ENCODE measurements at regions not wholly inside any gene's neighbourhood (a gene's known extent, or its start where the extent isn't known, plus 50 kb on each side); places are given as distances from the start of the nearest gene placed in this dataset.
A peak's percentile ranks its signal among the peaks of the same experiment; 100 is the strongest.

DNA sequence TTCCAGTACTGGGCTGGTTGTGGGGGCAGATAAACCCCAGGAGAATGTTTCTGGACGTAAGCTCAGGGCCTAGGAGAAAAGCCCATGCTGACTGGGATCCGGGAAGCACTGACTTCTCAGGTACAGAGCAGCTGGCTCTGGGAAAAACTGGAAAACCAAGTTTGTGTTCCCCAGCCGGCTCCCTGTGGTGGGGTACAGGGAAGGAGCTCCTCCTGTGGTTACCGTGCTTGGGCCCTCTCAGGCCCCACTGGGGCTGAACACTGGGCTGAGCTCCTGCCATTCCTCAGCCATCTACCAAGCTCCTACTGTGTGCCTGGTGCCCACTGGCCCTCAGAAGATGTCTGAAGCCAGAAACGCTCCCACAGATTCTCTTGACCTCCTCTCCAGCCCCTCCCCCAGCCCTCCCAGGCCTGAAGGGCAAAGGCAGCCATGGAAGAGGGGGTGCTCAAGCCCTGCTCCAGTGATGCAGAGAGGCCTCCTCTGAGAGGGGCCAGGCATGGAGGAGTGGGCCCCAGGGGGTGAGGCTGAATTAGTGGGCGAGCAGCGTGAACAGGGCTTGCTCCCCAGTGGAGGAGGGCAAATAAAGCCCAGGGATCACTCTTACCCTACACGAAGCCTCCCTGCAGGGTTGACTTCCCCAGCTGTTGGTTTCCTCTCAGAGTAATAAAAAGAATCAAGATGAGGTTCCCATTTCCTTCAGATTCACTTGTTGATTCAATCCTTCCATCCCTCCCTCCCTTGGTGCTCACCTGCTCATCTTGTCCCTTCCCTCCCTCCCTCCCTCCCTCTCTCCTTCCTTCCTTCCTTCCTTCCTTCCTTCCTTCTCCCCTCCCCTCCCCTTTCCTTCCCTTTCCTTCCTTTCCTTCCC, 100.0 kb downstream of the VEGFA start:
- Histone ChIP-seq H3K4me1 (ENCODE audit: control insufficient read depth in 3 of 3, insufficient read depth in 3 of 3, low read length in 3 of 3) (peaks cover 2 to 12% (median 2%) of the 10 kb centered on the region in 3 donors), H3K27me3 (ENCODE audit: control insufficient read depth in 3 of 3, insufficient read depth in 3 of 3, low read length in 3 of 3) (peaks cover 0 to 10% (median 0%) of the 10 kb centered on the region in 3 donors), H3K36me3 (ENCODE audit: control insufficient read depth in 3 of 3, insufficient read depth in 3 of 3, low read length in 3 of 3) (no peaks in the 10 kb centered on the region), H3K9me3 (ENCODE audit: control insufficient read depth in 3 of 3, low read length in 3 of 3) (no peaks in the 10 kb centered on the region), H3K4me3 (ENCODE audit: low read length in 3 of 3) (no peak overlapping the region), H3K9ac (ENCODE audit: low read depth in 1 of 3, low read length in 3 of 3) (peak overlapping the region in 1 of 3 donors; percentile 51), H3K27ac (ENCODE audit: low read depth, low read length) (no peak overlapping the region)

- no peak overlapping the region for H3K4me3 ChIP-seq (ENCODE audit: low read length in 3 of 3)
- H3K27me3 ChIP-seq (ENCODE audit: control insufficient read depth in 3 of 3, insufficient read depth in 3 of 3, low read length in 3 of 3): peaks cover 0 to 10% (median 0%) of the 10 kb centered on the region in 3 donors
- peaks cover 2 to 12% (median 2%) of the 10 kb centered on the region in 3 donors for H3K4me1 ChIP-seq (ENCODE audit: control insufficient read depth in 3 of 3, insufficient read depth in 3 of 3, low read length in 3 of 3)
- no peaks in the 10 kb centered on the region for H3K36me3 ChIP-seq (ENCODE audit: control insufficient read depth in 3 of 3, insufficient read depth in 3 of 3, low read length in 3 of 3)
- no peaks in the 10 kb centered on the region for H3K9me3 ChIP-seq (ENCODE audit: control insufficient read depth in 3 of 3, low read length in 3 of 3)
- H3K27ac ChIP-seq (ENCODE audit: low read depth, low read length): no peak overlapping the region
- H3K9ac ChIP-seq (ENCODE audit: low read depth in 1 of 3, low read length in 3 of 3): peak overlapping the region in 1 of 3 donors; percentile 51
Observed at GRCh38 chr6:43869079-43869710, 99.2 kb downstream of the VEGFA start.

GRCh38 chr6:43868467-43868866, 98.5 kb downstream of the VEGFA start:
- no peak overlapping the region for H3K4me3 ChIP-seq (ENCODE audit: low read length in 3 of 3)
- H3K9me3 ChIP-seq (ENCODE audit: control insufficient read depth in 3 of 3, low read length in 3 of 3): no peaks in the 10 kb centered on the region
- H3K4me1 ChIP-seq (ENCODE audit: control insufficient read depth in 3 of 3, insufficient read depth in 3 of 3, low read length in 3 of 3): peaks cover 2 to 12% (median 2%) of the 10 kb centered on the region in 3 donors
- H3K36me3 ChIP-seq (ENCODE audit: control insufficient read depth in 3 of 3, insufficient read depth in 3 of 3, low read length in 3 of 3): no peaks in the 10 kb centered on the region
- H3K27ac ChIP-seq (ENCODE audit: low read depth, low read length): no peak overlapping the region
- H3K9ac ChIP-seq (ENCODE audit: low read depth in 1 of 3, low read length in 3 of 3): no peak overlapping the region
- H3K27me3 ChIP-seq (ENCODE audit: control insufficient read depth in 3 of 3, insufficient read depth in 3 of 3, low read length in 3 of 3): peaks cover 0 to 10% (median 0%) of the 10 kb centered on the region in 3 donors

GRCh38 chr6:43867996-43868395, 98.0 kb downstream of the VEGFA start:
- Histone ChIP-seq H3K27ac (ENCODE audit: low read depth, low read length) (no peak overlapping the region), H3K4me3 (ENCODE audit: low read length in 3 of 3) (no peak overlapping the region), H3K36me3 (ENCODE audit: control insufficient read depth in 3 of 3, insufficient read depth in 3 of 3, low read length in 3 of 3) (no peaks in the 10 kb centered on the region), H3K4me1 (ENCODE audit: control insufficient read depth in 3 of 3, insufficient read depth in 3 of 3, low read length in 3 of 3) (peaks cover 2 to 12% (median 2%) of the 10 kb centered on the region in 3 donors), H3K9me3 (ENCODE audit: control insufficient read depth in 3 of 3, low read length in 3 of 3) (no peaks in the 10 kb centered on the region), H3K27me3 (ENCODE audit: control insufficient read depth in 3 of 3, insufficient read depth in 3 of 3, low read length in 3 of 3) (peaks cover 0 to 10% (median 0%) of the 10 kb centered on the region in 3 donors), H3K9ac (ENCODE audit: low read depth in 1 of 3, low read length in 3 of 3) (no peak overlapping the region)

- H3K27ac ChIP-seq (ENCODE audit: low read depth, low read length): no peak overlapping the region
Observed at GRCh38 chr6:43867246-43867645, 97.2 kb downstream of the VEGFA start.

GRCh38 chr6:43865932-43866645, 96.1 kb downstream of the VEGFA start:
- Histone ChIP-seq H3K9me3 (ENCODE audit: control insufficient read depth in 3 of 3, low read length in 3 of 3) (no peaks in the 10 kb centered on the region), H3K4me1 (ENCODE audit: control insufficient read depth in 3 of 3, insufficient read depth in 3 of 3, low read length in 3 of 3) (peaks cover 2 to 12% (median 2%) of the 10 kb centered on the region in 3 donors), H3K27me3 (ENCODE audit: control insufficient read depth in 3 of 3, insufficient read depth in 3 of 3, low read length in 3 of 3) (peaks cover 0 to 10% (median 0%) of the 10 kb centered on the region in 3 donors)

More at GRCh38 chr6:43867246-43867645, 97.2 kb downstream of the VEGFA start:
- Histone ChIP-seq H3K27me3 (ENCODE audit: control insufficient read depth in 3 of 3, insufficient read depth in 3 of 3, low read length in 3 of 3) (peaks cover 0 to 10% (median 0%) of the 10 kb centered on the region in 3 donors), H3K4me1 (ENCODE audit: control insufficient read depth in 3 of 3, insufficient read depth in 3 of 3, low read length in 3 of 3) (peaks cover 2 to 12% (median 2%) of the 10 kb centered on the region in 3 donors), H3K4me3 (ENCODE audit: low read length in 3 of 3) (no peak overlapping the region), H3K9ac (ENCODE audit: low read depth in 1 of 3, low read length in 3 of 3) (no peak overlapping the region), H3K9me3 (ENCODE audit: control insufficient read depth in 3 of 3, low read length in 3 of 3) (no peaks in the 10 kb centered on the region), H3K36me3 (ENCODE audit: control insufficient read depth in 3 of 3, insufficient read depth in 3 of 3, low read length in 3 of 3) (no peaks in the 10 kb centered on the region)

DNA sequence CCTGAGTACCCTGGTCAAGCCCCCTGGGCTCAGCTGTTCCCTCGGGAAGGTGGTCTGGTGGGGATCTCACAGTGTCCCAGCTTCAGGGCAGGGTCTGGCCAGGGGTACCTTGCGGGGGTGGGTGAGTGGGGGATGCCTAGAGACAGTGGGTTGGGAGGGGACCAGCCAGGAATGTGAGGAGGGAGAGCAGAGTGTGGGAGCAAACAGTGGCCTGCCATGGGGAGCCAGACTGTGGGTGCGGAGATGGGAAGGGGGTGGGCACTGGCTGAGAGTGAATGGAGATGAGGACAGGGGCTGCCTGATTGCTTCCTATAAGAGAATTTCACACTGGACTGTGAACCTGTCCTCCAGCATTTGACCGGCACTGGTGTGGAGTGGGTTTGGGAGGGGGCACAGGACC, 95.1 kb downstream of the VEGFA start:
- Histone ChIP-seq H3K4me3 (ENCODE audit: low read length in 3 of 3) (no peak overlapping the region), H3K27ac (ENCODE audit: low read depth, low read length) (no peak overlapping the region), H3K27me3 (ENCODE audit: control insufficient read depth in 3 of 3, insufficient read depth in 3 of 3, low read length in 3 of 3) (peaks cover 0 to 10% (median 0%) of the 10 kb centered on the region in 3 donors), H3K9ac (ENCODE audit: low read depth in 1 of 3, low read length in 3 of 3) (no peak overlapping the region), H3K9me3 (ENCODE audit: control insufficient read depth in 3 of 3, low read length in 3 of 3) (no peaks in the 10 kb centered on the region), H3K36me3 (ENCODE audit: control insufficient read depth in 3 of 3, insufficient read depth in 3 of 3, low read length in 3 of 3) (no peaks in the 10 kb centered on the region), H3K4me1 (ENCODE audit: control insufficient read depth in 3 of 3, insufficient read depth in 3 of 3, low read length in 3 of 3) (peaks cover 2 to 10% (median 2%) of the 10 kb centered on the region in 3 donors)

More at GRCh38 chr6:43865932-43866645, 96.1 kb downstream of the VEGFA start:
- Histone ChIP-seq H3K36me3 (ENCODE audit: control insufficient read depth in 3 of 3, insufficient read depth in 3 of 3, low read length in 3 of 3) (no peaks in the 10 kb centered on the region), H3K9ac (ENCODE audit: low read depth in 1 of 3, low read length in 3 of 3) (no peak overlapping the region), H3K27ac (ENCODE audit: low read depth, low read length) (no peak overlapping the region), H3K4me3 (ENCODE audit: low read length in 3 of 3) (no peak overlapping the region)

- Histone ChIP-seq H3K4me1 (ENCODE audit: control insufficient read depth in 3 of 3, insufficient read depth in 3 of 3, low read length in 3 of 3) (no peaks in the 10 kb centered on the region), H3K27ac (ENCODE audit: low read depth, low read length) (no peak overlapping the region)
Observed at GRCh38 chr6:43862925-43863324, 92.9 kb downstream of the VEGFA start.

GRCh38 chr6:43861212-43861894, 91.3 kb downstream of the VEGFA start:
- H3K4me3 ChIP-seq (ENCODE audit: low read length in 3 of 3): no peak overlapping the region
- no peaks in the 10 kb centered on the region for H3K27me3 ChIP-seq (ENCODE audit: control insufficient read depth in 3 of 3, insufficient read depth in 3 of 3, low read length in 3 of 3)
- H3K36me3 ChIP-seq (ENCODE audit: control insufficient read depth in 3 of 3, insufficient read depth in 3 of 3, low read length in 3 of 3): no peaks in the 10 kb centered on the region
- H3K9me3 ChIP-seq (ENCODE audit: control insufficient read depth in 3 of 3, low read length in 3 of 3): no peaks in the 10 kb centered on the region
- peaks cover 0 to 2% (median 1%) of the 10 kb centered on the region in 3 donors for H3K4me1 ChIP-seq (ENCODE audit: control insufficient read depth in 3 of 3, insufficient read depth in 3 of 3, low read length in 3 of 3)
- no peak overlapping the region for H3K27ac ChIP-seq (ENCODE audit: low read depth, low read length)
- H3K9ac ChIP-seq (ENCODE audit: low read depth in 1 of 3, low read length in 3 of 3): no peak overlapping the region

More at GRCh38 chr6:43862925-43863324, 92.9 kb downstream of the VEGFA start:
- Histone ChIP-seq H3K27me3 (ENCODE audit: control insufficient read depth in 3 of 3, insufficient read depth in 3 of 3, low read length in 3 of 3) (peaks cover 0 to 2% (median 0%) of the 10 kb centered on the region in 3 donors), H3K36me3 (ENCODE audit: control insufficient read depth in 3 of 3, insufficient read depth in 3 of 3, low read length in 3 of 3) (no peaks in the 10 kb centered on the region), H3K9me3 (ENCODE audit: control insufficient read depth in 3 of 3, low read length in 3 of 3) (no peaks in the 10 kb centered on the region), H3K4me3 (ENCODE audit: low read length in 3 of 3) (no peak overlapping the region), H3K9ac (ENCODE audit: low read depth in 1 of 3, low read length in 3 of 3) (no peak overlapping the region)
